Calu3 (cell line): ENCODE measurements at regions not wholly inside any gene's neighbourhood (a gene's known extent, or its start where the extent isn't known, plus 50 kb on each side); places are given as distances from the start of the nearest gene placed in this dataset.

Source experiments
- BruUV-seq: library from RNA; stranded (reverse); fragments of 400-500 nt; replicated peaks from 2 replicates; lab custom pipeline; 2021; lab: Mats Ljungman, UMichigan
- CTCF ChIA-PET: fragments of 300-600 bp; sonication (Branson Sonifier 250); formaldehyde crosslinking; loops from one replicate; lab custom pipeline; 2022; ENCODE audit warnings: antibody characterized with exemption; lab: Charles Lee
- DNase-seq: peaks from one replicate; pipeline ENCODE4 v3.0.0; 2022
- H3K27ac Mint-ChIP-seq: one replicate; pipeline ENCODE4 v1.8.0; 2022; ENCODE audit warnings: mixed read lengths; ENCODE audit not compliant: unreplicated experiment
- H3K27me3 Mint-ChIP-seq: one replicate; pipeline ENCODE4 v1.8.0; 2022; ENCODE audit warnings: mixed read lengths; ENCODE audit not compliant: unreplicated experiment
- H3K36me3 Mint-ChIP-seq: one replicate; pipeline ENCODE4 v1.8.0; 2022; ENCODE audit warnings: mild to moderate bottlenecking, moderate library complexity, mixed read lengths; ENCODE audit not compliant: insufficient read depth, unreplicated experiment
- H3K4me1 Mint-ChIP-seq: one replicate; pipeline ENCODE4 v1.8.0; 2022; ENCODE audit warnings: mild to moderate bottlenecking, low read depth, mixed read lengths; ENCODE audit not compliant: unreplicated experiment
- H3K4me3 Mint-ChIP-seq: one replicate; pipeline ENCODE4 v1.8.0; 2022; ENCODE audit warnings: mild to moderate bottlenecking, low read depth, moderate library complexity, mixed read lengths; ENCODE audit not compliant: unreplicated experiment
- H3K9me3 Mint-ChIP-seq: one replicate; pipeline ENCODE4 v1.8.0; 2022; ENCODE audit warnings: low read depth, mixed read lengths; ENCODE audit not compliant: unreplicated experiment
- CTCF ChIP-seq: fragments of 200-600 bp; IDR thresholded peaks from one replicate; pipeline ENCODE4 v1.8.0; 2022; ENCODE audit warnings: antibody characterized with exemption; ENCODE audit not compliant: unreplicated experiment
- intact Hi-C: fragments of 100-400 bp; cut with micrococcal nuclease; formaldehyde crosslinking; loops from one replicate; pipeline ENCODE4 v1.10.0; 2022; ENCODE audit not compliant: unreplicated experiment

- no peak for TF ChIP-seq CTCF
- CTCF ChIA-PET: no interaction called here
- Mint-ChIP-seq H3K4me3 (no peak overlapping the region), H3K4me1 (no peaks in the 10 kb centered on the region), H3K36me3 (no peaks in the 10 kb centered on the region), H3K27ac (no peak overlapping the region), H3K27me3 (no peaks in the 10 kb centered on the region), H3K9me3 (no peaks in the 10 kb centered on the region)
- DNase-seq: no peak
- BruUV-seq: no TSS peak
- intact Hi-C loops: no loop called here
Measured at GRCh38 chr3:80586338-80586737, 818.5 kb upstream of the ROBO1 start.

GRCh38 chr3:80580146-80580545, 812.3 kb upstream of the ROBO1 start:
- H3K4me1 Mint-ChIP-seq: no peaks in the 10 kb centered on the region

GRCh38 chr3:80564391-80564790, 796.6 kb upstream of the ROBO1 start:
- H3K9me3 Mint-ChIP-seq: no peaks in the 10 kb centered on the region
- no peak for TF ChIP-seq CTCF
- intact Hi-C loops: no loop called here
- BruUV-seq: no TSS peak
- no peak overlapping the region for H3K4me3 Mint-ChIP-seq
- H3K36me3 Mint-ChIP-seq: no peaks in the 10 kb centered on the region
- CTCF ChIA-PET: no interaction called here
- DNase-seq: no peak
- no peaks in the 10 kb centered on the region for H3K27me3 Mint-ChIP-seq
- no peaks in the 10 kb centered on the region for H3K4me1 Mint-ChIP-seq
- H3K27ac Mint-ChIP-seq: no peak overlapping the region

More at GRCh38 chr3:80580146-80580545, 812.3 kb upstream of the ROBO1 start:
- peaks cover 2% of the 10 kb centered on the region for H3K9me3 Mint-ChIP-seq
- no peaks in the 10 kb centered on the region for H3K27me3 Mint-ChIP-seq
- H3K36me3 Mint-ChIP-seq: no peaks in the 10 kb centered on the region
- intact Hi-C loops: no loop called here
- CTCF ChIA-PET: no interaction called here
- BruUV-seq: no TSS peak
- no peak overlapping the region for H3K4me3 Mint-ChIP-seq
- TF ChIP-seq CTCF: no peak
- DNase-seq: no peak
- H3K27ac Mint-ChIP-seq: no peak overlapping the region

GRCh38 chr3:80559701-80560100, 791.9 kb upstream of the ROBO1 start:
- no peak for DNase-seq
- Mint-ChIP-seq H3K4me3 (no peak overlapping the region), H3K27me3 (no peaks in the 10 kb centered on the region), H3K4me1 (no peaks in the 10 kb centered on the region), H3K27ac (no peak overlapping the region), H3K9me3 (no peaks in the 10 kb centered on the region), H3K36me3 (no peaks in the 10 kb centered on the region)
- intact Hi-C loops: no loop called here
- BruUV-seq: no TSS peak
- CTCF ChIA-PET: no interaction called here
- TF ChIP-seq CTCF: no peak
